ENCODE measurements at regions not wholly inside any gene's neighbourhood (a gene's known extent, or its start where the extent isn't known, plus 50 kb on each side); places are given as distances from the start of the nearest gene placed in this dataset.
A peak's percentile ranks its signal among the peaks of the same experiment; 100 is the strongest.
"Not testable (repeated sequence)": the region's sequence is repeated elsewhere in the genome, so short reads cannot be mapped to it uniquely, and the experiment has no call there.

DNA sequence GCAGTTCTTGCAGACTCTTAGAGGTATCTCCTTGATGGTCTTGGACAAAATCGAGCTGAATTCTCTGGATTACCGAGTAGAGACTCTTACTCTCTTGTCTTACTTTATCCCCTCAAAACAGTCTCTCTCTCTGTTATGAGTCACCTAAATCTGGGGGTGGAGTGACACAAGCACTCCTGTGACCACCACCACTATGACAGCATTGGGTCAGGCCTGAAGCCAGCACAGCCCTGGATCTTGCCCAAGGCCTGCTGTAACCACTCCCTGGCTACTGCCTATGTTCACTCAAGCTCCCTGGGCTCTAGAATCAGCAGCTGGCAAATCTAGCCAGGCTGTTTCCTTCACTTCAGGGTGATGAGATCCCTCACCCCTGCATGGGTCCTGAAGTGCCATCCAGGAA is 662.5 kb downstream of the LUZP2 start:
- peak; percentile 27 for DNase-seq

DNA sequence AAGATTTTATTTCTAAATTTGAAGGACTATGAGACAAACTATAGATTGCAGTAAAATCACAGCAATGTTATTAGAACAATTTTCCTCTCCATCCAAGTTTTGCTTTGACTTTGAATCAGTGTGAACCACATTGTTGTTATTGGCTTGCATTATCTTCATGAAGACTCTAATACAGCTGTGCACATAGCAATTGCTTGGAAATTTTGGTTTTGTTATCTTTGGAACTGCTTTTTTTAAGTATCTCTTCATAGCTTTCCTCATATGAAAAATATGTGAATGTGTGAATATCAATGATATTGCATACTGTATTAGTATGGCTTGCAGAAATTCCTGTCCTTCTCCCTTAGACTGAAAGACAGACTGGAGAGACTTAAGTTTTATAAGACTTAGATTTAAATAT is 666.6 kb downstream of the LUZP2 start:
- DNase-seq = peak; percentile 50

DNA sequence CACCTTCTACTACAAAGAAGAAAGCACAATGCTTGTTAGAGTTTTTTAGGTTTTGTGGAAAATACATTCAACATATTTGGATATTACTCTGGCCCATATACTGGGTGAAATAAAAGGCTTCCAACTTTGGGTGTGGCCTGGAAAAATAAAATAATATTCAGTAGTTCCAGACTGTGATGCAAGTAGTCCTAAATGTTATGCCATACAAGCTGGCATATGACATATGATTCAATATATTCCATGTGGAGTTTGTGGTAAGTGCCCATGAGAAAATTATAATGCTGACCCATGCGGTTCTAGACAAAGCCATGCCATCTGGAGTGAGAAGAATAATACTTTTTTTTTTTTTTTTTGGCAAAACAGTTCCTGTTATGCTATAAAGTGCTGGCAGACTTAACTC is 683.3 kb downstream of the LUZP2 start:
- DNase-seq = no peak

DNA sequence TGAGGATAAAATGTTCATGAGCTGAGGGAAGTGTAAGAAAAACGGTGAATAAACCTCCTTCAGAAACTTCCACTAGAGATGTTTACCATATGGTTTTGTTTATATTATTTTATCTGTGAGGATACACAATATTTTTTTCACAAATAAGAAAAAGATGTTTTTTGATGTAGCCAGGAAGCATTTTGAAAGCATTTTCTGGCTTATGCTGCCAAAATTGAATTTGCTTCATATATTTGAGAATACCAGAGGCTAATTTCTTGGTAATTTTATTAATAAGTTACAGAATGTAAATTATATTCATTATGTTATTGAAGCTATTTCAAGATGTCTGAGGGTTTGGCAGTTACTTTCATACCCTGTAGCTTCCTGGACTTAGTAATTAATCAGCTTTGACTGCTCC is 686.6 kb downstream of the LUZP2 start:
- no peak for DNase-seq

DNA sequence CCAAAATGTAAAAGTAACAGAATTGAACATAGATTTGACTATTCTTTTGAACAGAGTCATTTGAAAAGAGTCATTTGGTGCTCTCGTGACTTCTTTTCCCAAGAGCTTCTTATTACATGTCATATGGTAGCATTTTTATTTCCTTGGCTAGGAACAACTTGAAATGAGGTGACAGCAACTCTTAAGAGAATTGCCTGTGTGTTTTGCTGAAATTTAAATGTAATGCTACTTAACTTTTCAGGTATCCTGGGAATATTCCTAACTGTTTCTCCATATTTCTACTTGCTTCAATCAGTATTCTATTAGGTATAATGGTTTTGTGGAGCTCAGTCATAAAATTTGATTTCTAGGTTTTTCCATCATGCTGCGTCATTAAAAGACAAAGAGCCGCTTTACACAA is 700.7 kb downstream of the LUZP2 start:
- DNase-seq = no peak

DNA sequence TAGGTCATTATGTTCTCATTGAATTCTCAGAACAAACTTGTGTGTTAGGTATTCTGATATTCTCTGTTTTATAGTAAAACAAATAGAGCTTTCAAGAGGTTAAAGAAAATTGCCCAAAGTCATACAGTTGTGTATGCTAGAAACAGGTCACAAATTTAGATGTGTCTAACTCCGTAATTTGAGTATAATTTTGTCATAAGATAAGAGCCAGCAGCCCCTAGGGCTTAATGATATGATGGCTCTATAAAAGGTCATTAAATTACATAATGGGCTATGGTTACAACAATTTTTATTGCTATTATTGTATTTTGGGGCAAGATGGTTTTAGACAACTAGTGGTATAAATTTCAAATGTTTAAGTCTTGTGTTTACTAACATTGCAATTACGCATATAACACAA is 701.9 kb downstream of the LUZP2 start:
- DNase-seq = no peak

DNA sequence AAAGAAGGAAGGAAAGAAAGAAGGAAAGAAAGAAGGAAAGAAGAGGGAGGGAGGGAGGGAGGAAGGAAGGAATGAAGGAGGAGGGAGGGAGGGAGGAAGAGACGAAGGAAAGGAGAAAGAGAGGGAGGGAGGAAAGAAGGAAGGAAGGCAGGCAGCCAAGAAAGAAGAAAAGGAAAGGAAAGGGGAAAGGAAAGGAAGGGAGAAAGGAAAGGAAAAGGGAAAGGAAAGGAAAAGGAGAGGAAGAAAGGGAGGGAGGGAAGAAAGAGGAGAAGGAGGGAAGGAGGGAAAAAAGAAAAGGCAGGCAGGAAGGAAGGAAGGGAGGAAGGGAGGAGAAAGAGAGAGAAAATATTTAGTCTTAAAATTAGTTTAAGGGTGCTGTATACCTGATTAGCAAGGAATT is 704.1 kb downstream of the LUZP2 start:
- DNase-seq = no peak

DNA sequence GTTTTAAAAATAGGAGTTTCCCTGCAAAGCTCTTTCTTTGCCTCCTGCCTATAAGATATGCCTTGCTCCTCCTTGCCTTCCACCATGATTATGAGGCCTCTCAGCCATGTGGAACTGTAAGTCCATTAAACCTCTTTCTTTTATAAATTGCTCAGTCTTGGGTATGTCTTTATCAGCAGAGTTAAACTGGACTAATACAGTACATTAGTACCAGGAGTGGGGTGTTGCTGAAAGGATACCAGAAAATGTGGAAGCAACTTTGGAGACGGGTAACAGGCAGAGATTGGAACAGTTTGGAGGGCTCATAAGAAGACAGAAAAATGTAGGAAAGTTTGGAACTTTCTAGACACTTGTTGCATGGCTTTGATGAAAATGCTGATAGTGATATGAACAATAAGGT is 709.9 kb downstream of the LUZP2 start:
- no peak for DNase-seq

DNA sequence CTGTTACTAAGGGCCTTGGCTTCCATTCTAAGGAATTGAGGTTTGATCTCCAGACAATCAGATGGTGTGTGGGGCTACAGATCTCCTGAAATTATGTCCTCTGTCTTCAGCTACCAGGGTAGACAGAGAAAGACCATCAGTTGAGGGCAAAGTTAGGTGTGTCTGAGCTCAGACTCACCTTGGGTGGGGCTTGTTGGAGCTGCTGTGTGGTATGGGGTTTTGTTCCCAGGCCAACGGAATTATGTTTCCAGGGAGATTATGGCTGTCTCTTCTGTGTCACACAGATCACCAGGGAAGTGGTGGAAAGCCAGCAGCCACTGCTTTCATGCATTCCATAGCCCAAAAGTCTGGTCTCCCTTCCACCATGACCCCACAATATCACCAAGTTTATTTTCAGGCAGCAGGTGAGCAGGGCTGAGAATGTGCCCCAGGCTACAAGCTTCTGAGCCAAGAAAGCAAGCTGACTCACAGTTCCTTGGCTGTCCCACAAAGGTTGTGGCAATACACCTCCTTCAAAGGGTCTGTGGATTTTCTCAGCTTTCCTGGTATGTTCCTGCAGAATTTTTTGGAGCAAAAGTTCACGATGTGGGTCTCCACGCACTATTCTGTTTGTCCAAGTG is 714.9 kb downstream of the LUZP2 start:
- no peak for DNase-seq

DNA sequence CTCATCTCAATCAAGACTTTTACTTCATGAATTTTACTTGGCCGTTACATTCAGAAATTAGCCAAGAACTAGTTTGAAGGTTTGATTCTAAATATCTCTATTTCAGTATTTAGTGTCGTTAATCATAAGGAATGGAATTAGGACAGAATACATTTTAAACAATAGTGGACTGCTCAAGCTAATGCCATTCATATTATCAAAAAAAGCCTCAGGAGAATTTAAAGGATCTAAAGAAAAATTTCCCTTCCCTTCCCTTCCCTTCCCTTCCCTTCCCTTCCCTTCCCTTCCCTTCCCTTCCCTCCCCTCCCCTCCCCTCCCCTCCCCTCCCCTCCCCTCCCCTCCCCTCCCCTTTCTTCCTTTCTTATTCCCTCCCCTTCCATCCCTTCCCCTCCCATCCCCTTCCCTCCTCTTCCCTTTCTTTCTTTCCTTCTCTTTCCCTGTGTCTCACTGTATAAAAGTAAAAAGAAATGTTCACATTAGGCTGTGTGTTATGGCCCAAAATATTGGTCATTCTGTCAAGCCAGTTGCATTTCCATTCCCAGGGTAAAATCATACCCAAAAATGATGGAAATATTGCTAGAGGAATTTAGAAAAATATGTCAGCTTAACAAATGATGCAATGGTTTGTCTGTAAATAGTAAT is 717.8 kb downstream of the LUZP2 start:
- DNase-seq = no peak

DNA sequence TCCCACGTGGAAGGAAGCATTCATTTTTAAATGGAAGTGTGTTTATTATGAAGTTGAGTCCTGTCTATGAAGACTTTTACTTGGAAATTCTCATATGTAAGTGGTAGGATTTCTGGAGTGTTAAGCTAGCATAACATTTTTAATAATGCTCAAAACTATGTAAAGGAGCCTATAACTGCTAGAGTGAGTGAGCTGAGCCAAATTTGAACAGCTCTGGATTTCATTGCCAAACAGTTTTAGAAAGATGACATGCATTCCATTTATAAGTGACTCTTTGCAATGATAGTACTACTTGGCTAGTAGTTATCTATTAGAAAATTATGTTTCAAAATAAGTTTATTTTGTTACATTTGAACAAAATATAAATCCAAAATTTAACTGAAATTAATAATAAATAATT is 721.2 kb downstream of the LUZP2 start:
- DNase-seq = no peak

DNA sequence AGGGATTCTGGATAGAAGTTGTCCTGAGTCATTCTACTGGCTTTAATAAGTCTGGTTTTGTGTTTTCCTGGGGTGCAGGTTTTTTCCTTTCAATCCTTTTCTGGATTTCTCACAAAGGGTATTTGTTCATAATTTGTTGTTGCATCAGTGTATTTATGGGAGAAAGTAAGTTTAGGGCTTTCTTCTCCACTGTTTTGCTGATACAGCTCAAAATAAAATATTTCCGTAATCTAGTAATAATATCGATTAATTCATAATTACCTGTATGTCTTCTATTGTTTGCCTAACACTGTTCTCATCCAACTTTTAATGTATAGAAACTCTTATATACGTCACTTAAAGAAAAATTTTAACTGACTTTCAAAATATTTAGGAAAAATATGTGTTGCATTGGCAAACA is 728.2 kb downstream of the LUZP2 start:
- DNase-seq = no peak

DNA sequence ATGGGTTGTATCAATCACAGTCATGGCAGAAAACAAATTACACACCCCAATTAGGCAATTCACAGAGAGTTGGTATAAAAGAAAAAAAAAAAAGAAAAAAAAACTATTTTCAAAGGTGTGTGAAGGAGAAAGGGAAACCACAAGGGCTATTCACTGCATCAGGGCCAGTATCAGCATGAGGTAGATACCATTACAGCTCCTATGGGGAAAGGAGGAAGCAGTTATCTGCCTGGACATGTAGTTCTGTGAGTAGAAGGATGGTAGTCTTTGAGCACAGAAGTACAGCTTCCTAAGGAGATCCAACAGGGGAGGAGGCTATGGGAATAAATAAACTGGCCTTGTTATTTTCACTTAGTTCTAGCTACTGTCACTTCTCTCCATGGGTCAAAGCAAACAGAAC is 746.1 kb downstream of the LUZP2 start:
- no peak for DNase-seq

DNA sequence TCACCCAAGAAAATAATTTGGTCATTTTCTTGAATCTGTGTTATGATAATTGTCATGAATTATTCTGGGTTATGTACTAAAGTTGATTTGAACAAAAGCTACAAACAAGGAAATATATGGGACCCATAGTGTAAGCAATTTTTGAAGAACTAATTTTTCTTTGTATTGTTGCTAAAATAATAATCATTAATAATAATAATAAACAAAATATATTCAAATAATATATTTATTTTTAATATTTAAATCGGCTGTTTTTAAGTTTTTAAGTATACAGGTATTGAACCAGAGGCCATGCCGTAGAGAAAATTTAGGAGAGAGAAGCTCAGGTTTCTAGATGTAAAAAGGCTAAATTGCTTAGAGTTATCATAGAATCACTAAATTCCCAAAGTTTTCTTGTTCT is 747.3 kb downstream of the LUZP2 start:
- no peak for DNase-seq

DNA sequence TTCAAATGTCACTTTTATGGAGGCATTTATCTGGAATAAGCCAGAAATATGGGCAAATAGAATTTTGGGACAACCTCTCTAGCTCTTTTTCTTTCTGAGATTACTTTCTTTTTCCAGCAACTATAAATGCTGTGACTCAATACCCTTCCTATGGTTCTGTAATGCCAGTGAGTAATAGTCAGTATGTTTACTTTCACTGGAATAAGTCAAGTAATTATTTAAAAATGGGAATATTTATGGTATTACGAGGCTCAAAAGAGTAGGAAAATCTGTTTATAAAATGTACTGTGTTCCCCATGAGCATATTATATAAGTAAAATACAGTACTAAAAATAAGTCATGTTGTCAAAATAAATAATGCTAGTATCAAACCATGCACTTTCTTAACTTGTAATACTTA is 750.5 kb downstream of the LUZP2 start:
- DNase-seq = no peak

DNA sequence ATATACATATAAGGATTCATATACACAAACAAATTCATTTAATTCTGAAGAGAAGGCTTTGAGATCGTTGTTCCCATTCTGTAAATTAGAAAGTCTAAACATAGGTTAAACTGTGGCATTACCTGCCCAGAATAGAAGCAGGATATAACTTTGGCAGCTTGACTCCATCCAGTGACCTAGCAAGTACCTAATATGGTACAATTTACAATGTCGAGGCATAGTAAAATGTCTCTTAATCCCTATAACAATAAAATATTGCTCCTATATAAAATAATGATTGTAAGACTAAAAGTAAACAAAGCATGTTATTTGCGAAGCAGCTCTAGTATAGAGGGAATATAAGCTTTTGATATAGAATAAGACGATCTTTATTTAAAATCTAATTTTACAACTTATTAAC is 756.0 kb downstream of the LUZP2 start:
- DNase-seq = no peak

DNA sequence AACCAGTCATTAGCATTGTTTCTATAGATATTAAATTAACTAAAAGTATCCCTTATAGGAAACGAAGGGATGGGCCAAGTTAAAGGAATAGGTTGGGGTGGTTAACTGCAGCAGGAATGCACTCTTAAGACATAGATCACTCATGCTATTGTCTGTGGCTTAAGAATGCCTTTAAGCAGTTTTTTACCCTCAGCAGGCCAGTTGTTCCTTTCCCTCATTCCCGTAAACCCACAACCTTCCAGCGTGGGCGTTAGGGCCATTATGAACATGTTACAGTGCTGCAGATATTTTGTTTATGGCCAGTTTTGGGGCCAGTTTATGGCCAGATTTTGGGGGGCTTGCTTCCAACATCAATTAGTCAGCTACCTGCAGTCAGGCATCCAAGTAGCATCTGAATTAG is 767.0 kb downstream of the LUZP2 start:
- not testable (repeated sequence) for DNase-seq

DNA sequence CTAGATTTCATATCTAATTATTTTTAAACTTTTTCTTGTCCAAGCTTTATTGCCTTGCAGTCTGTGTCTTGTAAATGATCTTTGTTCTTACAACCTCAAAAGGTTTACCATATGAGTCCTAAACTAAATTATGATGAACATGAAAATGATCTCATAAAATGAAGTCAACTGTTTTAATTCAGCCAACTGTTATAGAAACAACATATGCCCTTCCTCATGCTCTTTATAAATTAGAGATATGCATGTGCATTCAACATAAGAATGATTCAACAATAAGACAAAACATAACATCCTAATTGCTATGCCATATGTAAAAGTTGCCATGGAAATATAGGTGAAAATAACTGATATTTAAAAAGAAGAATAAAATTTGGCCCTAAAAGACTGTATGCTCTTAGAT is 774.4 kb downstream of the LUZP2 start:
- DNase-seq = no peak

DNA sequence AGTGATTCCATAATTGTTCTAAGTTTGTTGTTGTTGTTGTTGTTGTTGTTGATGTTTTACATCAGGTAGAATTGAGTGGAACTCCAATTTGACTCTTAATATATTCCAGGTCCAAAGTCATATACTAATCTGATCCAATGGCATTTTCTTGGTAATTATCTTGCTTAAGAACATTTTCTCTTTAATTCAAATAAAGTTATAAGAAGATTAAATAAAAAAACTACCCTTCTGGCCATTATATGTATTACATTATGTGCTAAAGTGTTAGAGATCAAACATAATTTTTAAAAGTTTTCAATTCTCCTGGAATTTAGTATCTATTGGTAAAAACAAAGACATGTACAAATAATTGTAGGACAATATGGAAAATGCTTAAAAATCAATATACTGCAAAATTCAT is 775.4 kb downstream of the LUZP2 start:
- DNase-seq = no peak

DNA sequence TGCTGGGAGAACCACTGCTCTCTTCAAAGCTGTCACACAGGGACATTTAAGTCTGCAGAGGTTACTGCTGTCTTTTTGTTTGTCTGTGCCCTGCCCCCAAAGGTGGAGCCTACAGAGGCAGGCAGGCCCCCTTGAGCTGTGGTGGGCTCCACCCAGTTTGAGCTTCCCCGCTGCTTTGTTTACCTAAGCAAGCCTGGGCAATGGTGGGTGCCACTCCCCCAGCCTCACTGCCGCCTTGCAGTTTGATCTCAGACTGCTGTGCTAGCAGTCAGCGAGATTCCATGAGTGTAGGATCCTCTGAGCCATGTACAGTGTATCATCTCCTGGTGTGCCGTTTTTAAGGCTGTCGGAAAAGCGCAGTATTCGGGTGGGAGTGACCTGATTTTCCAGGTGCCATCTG is 784.0 kb downstream of the LUZP2 start:
- not testable (repeated sequence) for DNase-seq

DNA sequence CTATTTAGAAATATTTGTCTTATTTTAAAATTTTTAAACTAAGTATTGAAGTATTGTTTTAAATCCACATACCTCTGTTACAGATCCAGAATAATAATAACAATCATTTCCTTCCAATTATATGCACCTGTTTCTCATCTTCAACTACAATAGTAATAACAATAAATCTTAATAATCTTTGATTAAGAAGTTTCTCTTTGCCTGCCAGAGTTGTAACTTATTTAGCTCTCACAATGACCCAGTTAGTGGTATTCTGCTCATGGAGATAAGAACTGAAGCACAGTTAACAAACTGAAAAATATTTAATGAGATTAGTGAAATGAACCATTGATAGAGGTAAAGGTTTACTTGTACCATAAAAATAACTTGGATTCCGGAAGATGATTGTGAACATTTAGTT is 796.3 kb downstream of the LUZP2 start:
- DNase-seq = no peak

DNA sequence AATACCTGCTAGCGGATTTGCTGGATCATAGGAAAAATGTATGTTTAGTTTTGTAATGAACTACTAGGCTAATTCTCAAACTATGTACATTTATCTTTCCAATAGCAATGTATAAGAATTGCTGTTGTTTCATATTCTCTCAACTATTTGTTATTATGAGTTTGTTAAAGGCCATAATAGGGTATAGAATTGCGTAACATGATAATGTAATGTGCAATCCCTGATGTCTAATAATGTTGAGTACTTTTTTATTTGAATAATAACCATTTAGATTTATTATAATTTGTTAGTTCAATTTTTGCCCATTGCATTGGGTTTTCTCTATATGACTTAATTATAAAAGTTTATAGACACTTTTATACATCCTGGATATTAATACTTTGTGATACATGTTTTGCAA is 801.6 kb downstream of the LUZP2 start:
- no peak for DNase-seq

DNA sequence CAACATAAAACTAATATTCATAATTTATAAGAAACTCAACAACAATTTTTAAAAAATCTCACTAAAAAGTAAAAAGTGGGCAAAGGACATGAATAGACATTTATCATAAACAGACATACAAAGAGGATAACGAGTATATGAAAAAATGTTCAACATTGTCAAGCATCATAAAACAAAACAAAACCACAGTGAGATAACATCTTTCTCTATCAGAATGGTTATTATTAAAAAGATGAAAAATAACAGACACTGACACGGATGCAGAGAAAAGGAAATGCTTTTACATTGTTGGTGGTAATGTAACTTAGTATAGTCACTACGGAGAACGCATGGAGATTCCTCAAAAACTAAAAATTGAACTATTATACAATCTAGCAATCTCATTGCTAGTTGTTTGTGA is 813.0 kb downstream of the LUZP2 start:
- DNase-seq = no peak

DNA sequence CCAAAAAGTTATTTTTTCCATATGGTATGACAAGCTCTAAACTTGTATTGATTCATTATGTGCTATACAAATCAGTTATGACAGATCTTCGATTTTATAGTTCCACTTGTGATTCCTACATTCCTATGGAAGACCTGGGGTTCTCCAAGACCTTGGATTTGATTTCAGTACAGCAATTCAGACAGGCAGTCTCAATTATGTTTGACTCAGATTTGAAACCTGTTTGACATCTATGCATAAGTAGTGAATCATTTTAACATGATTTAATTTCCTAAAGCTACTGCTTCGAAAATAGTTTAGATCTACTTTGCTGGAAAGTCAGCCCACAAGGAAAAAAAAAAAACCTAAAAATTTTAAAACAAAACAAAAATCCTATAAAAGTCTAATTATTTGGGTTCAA is 820.4 kb downstream of the LUZP2 start:
- DNase-seq = peak; percentile 62

DNA sequence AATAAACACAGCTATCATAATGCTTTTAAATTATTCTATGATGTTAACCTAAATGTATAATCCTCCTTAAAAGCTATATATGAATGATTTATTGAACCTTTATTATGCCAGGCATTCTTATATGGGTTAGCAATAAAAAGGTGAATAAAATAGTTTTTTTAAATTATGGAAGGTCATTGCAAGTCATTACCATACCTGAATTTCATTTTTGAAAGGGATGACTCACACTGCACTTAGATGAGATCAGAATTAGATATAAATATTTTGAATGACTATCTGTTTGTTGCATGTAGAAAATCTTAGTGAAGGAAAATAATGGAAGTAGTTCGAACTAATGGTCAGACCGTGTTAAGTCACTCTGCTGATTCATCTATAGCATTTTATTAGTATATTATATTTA is 822.3 kb downstream of the LUZP2 start:
- no peak for DNase-seq

Data from fibroblast of skin of right biceps (primary cell).